ENCODE measurements at regions not wholly inside any gene's neighbourhood (a gene's known extent, or its start where the extent isn't known, plus 50 kb on each side); places are given as distances from the start of the nearest gene placed in this dataset.
A peak's percentile ranks its signal among the peaks of the same experiment; 100 is the strongest.

- DNase-seq (ENCODE audit: low read depth, low spot score), result no peak
- Histone ChIP-seq H3K9me3 (ENCODE audit: control insufficient read depth, low read depth, low read length) (no peaks in the 10 kb centered on the region), H2AFZ (ENCODE audit: control insufficient read depth, low read length) (no peak overlapping the region), H4K20me1 (ENCODE audit: control insufficient read depth, extremely low read depth, insufficient read depth, low read length) (no peaks in the 10 kb centered on the region), H3K4me1 (ENCODE audit: control insufficient read depth, extremely low read depth, insufficient read depth, low read length) (peaks cover 19% of the 10 kb centered on the region), H3K4me2 (ENCODE audit: control insufficient read depth, extremely low read depth, insufficient read depth, low read depth, low read length) (no peak overlapping the region), H3K9ac (ENCODE audit: control insufficient read depth, extremely low read depth, insufficient read depth, low read length) (no peak overlapping the region), H3K4me3 (ENCODE audit: control insufficient read depth in 2 of 3, extremely low read depth in 1 of 3, insufficient read depth in 2 of 3, low read depth in 1 of 3, low read length in 3 of 3) (no peak overlapping the region), H3K79me2 (ENCODE audit: control insufficient read depth, insufficient read depth, low read length) (no peaks in the 10 kb centered on the region), H3K27me3 (ENCODE audit: control insufficient read depth, extremely low read depth, insufficient read depth, low read length) (no peaks in the 10 kb centered on the region), H3K27ac (ENCODE audit: control insufficient read depth, insufficient read depth, low read length) (no peak overlapping the region), H3K9me1 (ENCODE audit: control insufficient read depth, extremely low read depth, insufficient read depth, low read length) (no peaks in the 10 kb centered on the region), H3K36me3 (ENCODE audit: control insufficient read depth in 2 of 2, extremely low read depth in 1 of 2, insufficient read depth in 2 of 2, low read length in 2 of 2) (no peaks in the 10 kb centered on the region)
- dilution Hi-C loops (cut with MboI; ENCODE audit: extremely low pct_ligation_motif_present, low sequenced_read_pairs), result no loop called here
- no peak for TF ChIP-seq CTCF (optimal IDR thresholded peaks at IDR 0.05 in 1 of 3, IDR thresholded peaks at IDR 0.05 in 1 of 3, conservative IDR thresholded peaks at IDR 0.05 in 1 of 3; ENCODE audit: extremely low read depth in 1 of 3, insufficient read depth in 2 of 3, low read length in 3 of 3)
- no peak for TF ChIP-seq EZH2 (IDR thresholded peaks at IDR 0.05; ENCODE audit: low read length)
- no peak for FAIRE-seq
Observed at GRCh38 chr6:89028774-89029173, 51.8 kb upstream of the PNRC1 start.

GRCh38 chr6:89027756-89028155 is 52.8 kb upstream of the PNRC1 start:
- TF ChIP-seq CTCF (optimal IDR thresholded peaks at IDR 0.05 in 1 of 3, IDR thresholded peaks at IDR 0.05 in 1 of 3, conservative IDR thresholded peaks at IDR 0.05 in 1 of 3; ENCODE audit: extremely low read depth in 1 of 3, insufficient read depth in 2 of 3, low read length in 3 of 3) (no peak), EZH2 (IDR thresholded peaks at IDR 0.05; ENCODE audit: low read length) (no peak)
- no peaks in the 10 kb centered on the region for H3K9me1 ChIP-seq (ENCODE audit: control insufficient read depth, extremely low read depth, insufficient read depth, low read length)
- H3K27ac ChIP-seq (ENCODE audit: control insufficient read depth, insufficient read depth, low read length), result no peak overlapping the region
- peaks cover 29% of the 10 kb centered on the region for H3K4me1 ChIP-seq (ENCODE audit: control insufficient read depth, extremely low read depth, insufficient read depth, low read length)
- H3K9me3 ChIP-seq (ENCODE audit: control insufficient read depth, low read depth, low read length), result no peaks in the 10 kb centered on the region
- H3K79me2 ChIP-seq (ENCODE audit: control insufficient read depth, insufficient read depth, low read length), result no peaks in the 10 kb centered on the region
- H3K4me3 ChIP-seq (ENCODE audit: control insufficient read depth in 2 of 3, extremely low read depth in 1 of 3, insufficient read depth in 2 of 3, low read depth in 1 of 3, low read length in 3 of 3), result no peak overlapping the region
- no peak overlapping the region for H3K4me2 ChIP-seq (ENCODE audit: control insufficient read depth, extremely low read depth, insufficient read depth, low read depth, low read length)
- dilution Hi-C loops (cut with MboI; ENCODE audit: extremely low pct_ligation_motif_present, low sequenced_read_pairs), result no loop called here
- DNase-seq (ENCODE audit: low read depth, low spot score) (no peak), FAIRE-seq (no peak)
- H3K36me3 ChIP-seq (ENCODE audit: control insufficient read depth in 2 of 2, extremely low read depth in 1 of 2, insufficient read depth in 2 of 2, low read length in 2 of 2), result no peaks in the 10 kb centered on the region
- peak overlapping the region; percentile 21 for H2AFZ ChIP-seq (ENCODE audit: control insufficient read depth, low read length)
- no peaks in the 10 kb centered on the region for H3K27me3 ChIP-seq (ENCODE audit: control insufficient read depth, extremely low read depth, insufficient read depth, low read length)
- no peaks in the 10 kb centered on the region for H4K20me1 ChIP-seq (ENCODE audit: control insufficient read depth, extremely low read depth, insufficient read depth, low read length)
- H3K9ac ChIP-seq (ENCODE audit: control insufficient read depth, extremely low read depth, insufficient read depth, low read length), result no peak overlapping the region
